Mesothelial cell of epicardium (in vitro differentiated cells): ENCODE measurements at regions not wholly inside any gene's neighbourhood (a gene's known extent, or its start where the extent isn't known, plus 50 kb on each side); places are given as distances from the start of the nearest gene placed in this dataset.

ENCODE experiments used
- DNase-seq, 2 experiments: peaks; one replicate each; pipeline ENCODE4 v3.0.0; 2021; ENCODE audit warnings: low spot score in 2 of 2; ENCODE audit not compliant: unreplicated experiment in 2 of 2
- H3K27ac Mint-ChIP-seq: 2 replicates; pipeline ENCODE4 v1.8.0; 2021; ENCODE audit warnings: mixed read lengths
- H3K27me3 Mint-ChIP-seq: 2 replicates; pipeline ENCODE4 v1.8.0; 2021; ENCODE audit warnings: low read depth, mixed read lengths
- H3K36me3 Mint-ChIP-seq: 2 replicates; pipeline ENCODE4 v1.8.0; 2021; ENCODE audit warnings: mixed read lengths
- H3K4me1 Mint-ChIP-seq: 2 replicates; pipeline ENCODE4 v1.8.0; 2021; ENCODE audit warnings: mixed read lengths
- H3K4me3 Mint-ChIP-seq: 2 replicates; pipeline ENCODE4 v1.8.0; 2021; ENCODE audit warnings: mild to moderate bottlenecking, moderate library complexity, mixed read lengths
- H3K9me3 Mint-ChIP-seq: 2 replicates; pipeline ENCODE4 v1.8.0; 2021; ENCODE audit warnings: mixed read lengths
- CTCF ChIP-seq: fragments of 200-600 bp; sonication (generic); IDR thresholded peaks from one replicate; pipeline ENCODE4 v1.5.0; 2021; ENCODE audit warnings: antibody characterized with exemption; ENCODE audit not compliant: unreplicated experiment

- Mint-ChIP-seq H3K9me3 (no peaks in the 10 kb centered on the region), H3K27me3 (peaks cover 35% of the 10 kb centered on the region), H3K4me1 (no peaks in the 10 kb centered on the region), H3K4me3 (no peak overlapping the region), H3K27ac (no peak overlapping the region), H3K36me3 (no peaks in the 10 kb centered on the region)
- no peak for DNase-seq
- TF ChIP-seq CTCF: no peak
Observed at GRCh38 chr15:98221144-98221543, 260.6 kb downstream of the ARRDC4 start.

GRCh38 chr15:98221577-98221976 is 261.1 kb downstream of the ARRDC4 start:
- no peaks in the 10 kb centered on the region for H3K9me3 Mint-ChIP-seq
- no peaks in the 10 kb centered on the region for H3K36me3 Mint-ChIP-seq
- TF ChIP-seq CTCF: no peak
- H3K4me1 Mint-ChIP-seq: no peaks in the 10 kb centered on the region
- no peak for DNase-seq
- H3K4me3 Mint-ChIP-seq: no peak overlapping the region
- peaks cover 34% of the 10 kb centered on the region for H3K27me3 Mint-ChIP-seq
- H3K27ac Mint-ChIP-seq: no peak overlapping the region

- Mint-ChIP-seq H3K36me3 (no peaks in the 10 kb centered on the region), H3K27me3 (peaks cover 65% of the 10 kb centered on the region), H3K27ac (no peak overlapping the region), H3K4me1 (no peaks in the 10 kb centered on the region), H3K4me3 (no peak overlapping the region), H3K9me3 (no peaks in the 10 kb centered on the region)
- TF ChIP-seq CTCF: no peak
- DNase-seq: no peak
Observed at GRCh38 chr15:98226149-98226548, 265.6 kb downstream of the ARRDC4 start.

- H3K36me3 Mint-ChIP-seq: no peaks in the 10 kb centered on the region
- no peak for DNase-seq
- no peak overlapping the region for H3K27ac Mint-ChIP-seq
- H3K27me3 Mint-ChIP-seq: peaks cover 62% of the 10 kb centered on the region
- H3K4me3 Mint-ChIP-seq: no peak overlapping the region
- no peak for TF ChIP-seq CTCF
- H3K4me1 Mint-ChIP-seq: no peaks in the 10 kb centered on the region
- no peaks in the 10 kb centered on the region for H3K9me3 Mint-ChIP-seq
Observed at GRCh38 chr15:98226578-98226977, 266.1 kb downstream of the ARRDC4 start.

GRCh38 chr15:98228846-98229245 is 268.3 kb downstream of the ARRDC4 start:
- Mint-ChIP-seq H3K27ac (no peak overlapping the region), H3K4me3 (no peak overlapping the region), H3K36me3 (no peaks in the 10 kb centered on the region)

More at GRCh38 chr15:98228846-98229245, 268.3 kb downstream of the ARRDC4 start:
- no peaks in the 10 kb centered on the region for H3K4me1 Mint-ChIP-seq
- H3K9me3 Mint-ChIP-seq: no peaks in the 10 kb centered on the region
- H3K27me3 Mint-ChIP-seq: peaks cover 46% of the 10 kb centered on the region
- DNase-seq: no peak
- no peak for TF ChIP-seq CTCF
